Activated naive CD4-positive, alpha-beta T cell treated with Interleukin-2 at 50 U/mL for 16 hours (primary cell): ENCODE measurements at regions not wholly inside any gene's neighbourhood (a gene's known extent, or its start where the extent isn't known, plus 50 kb on each side); places are given as distances from the start of the nearest gene placed in this dataset.

Experiments used
- DNase-seq: peaks from one replicate; pipeline ENCODE4 v3.0.0-alpha.2; 2020

DNA sequence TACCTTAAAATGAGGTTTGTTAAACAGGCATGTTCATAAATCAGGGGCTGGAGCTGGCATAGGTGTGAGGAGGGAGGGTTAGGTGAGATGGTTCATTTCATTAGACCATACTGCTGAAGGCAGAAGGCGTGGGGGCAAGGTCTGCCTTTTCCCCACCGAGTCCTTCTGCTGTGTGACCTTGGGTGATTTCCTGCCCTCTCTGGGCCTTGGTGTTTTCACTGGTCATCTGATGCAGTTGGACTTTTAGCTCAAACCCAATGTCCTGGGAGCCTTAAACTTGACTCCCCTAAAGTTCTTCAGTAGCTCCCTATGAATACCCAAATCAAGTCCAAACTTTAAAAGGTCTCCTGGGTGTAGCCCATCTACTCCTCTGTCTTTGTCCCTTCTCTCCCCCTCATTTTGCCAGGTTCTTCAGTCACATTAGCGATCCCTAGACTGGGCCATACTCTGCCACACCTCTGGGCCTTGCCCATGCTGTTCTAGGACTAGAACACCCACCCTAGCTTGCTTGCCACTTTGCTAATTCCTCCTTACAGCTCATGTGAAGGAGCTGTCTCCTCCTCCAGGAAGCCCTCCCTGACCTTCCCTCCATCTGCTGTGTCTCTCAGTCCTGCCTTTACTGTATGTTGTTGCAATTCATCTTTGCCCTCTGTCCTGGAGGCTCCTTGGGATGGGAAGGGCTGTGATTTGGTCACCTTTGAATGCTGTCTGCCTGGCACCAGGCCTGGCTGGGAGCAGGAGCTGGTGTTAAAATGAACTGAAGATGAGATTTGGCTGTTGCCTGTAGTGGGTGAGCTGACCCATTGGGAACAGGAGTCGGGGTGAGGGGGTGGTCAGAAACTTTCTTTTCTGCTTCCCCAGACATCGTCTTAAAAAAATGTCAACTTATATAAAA is 85.4 kb upstream of the HS6ST1 start:
- DNase-seq: no peak

GRCh38 chr2:128404709-128405466 is 86.2 kb upstream of the HS6ST1 start:
- DNase-seq: no peak

GRCh38 chr2:128405467-128405900 is 86.8 kb upstream of the HS6ST1 start:
- no peak for DNase-seq

DNA sequence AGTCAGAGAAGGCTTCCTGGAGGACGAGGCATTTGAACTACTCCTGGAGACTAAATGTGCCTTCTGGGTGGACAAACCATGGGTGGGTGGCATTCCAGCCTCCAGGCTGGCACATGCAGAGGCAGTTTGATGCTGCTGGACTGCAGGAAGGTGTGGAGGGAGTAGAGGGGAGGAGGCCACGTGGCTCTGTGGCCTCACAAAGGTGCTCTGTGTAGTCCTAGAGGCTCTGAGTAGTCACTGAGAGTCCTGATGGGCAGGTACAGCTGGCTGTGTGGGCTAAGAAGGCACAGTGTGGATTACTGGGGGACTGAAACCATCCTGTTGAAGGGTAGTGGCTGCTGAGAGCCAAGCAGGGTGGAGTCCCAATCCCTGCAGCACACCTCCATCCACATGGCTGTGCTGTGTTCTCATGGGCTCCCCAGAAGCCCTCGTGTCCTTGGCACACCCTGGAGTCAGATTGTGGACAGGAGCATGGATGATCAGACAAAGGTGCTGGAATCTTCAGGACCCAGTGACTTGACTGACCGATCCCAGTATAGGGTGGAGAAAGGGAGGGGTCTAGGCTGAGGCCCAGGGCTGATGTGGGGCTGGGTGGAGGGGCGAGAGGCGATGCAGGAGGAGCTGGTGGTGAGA is 87.4 kb upstream of the HS6ST1 start:
- DNase-seq: no peak

GRCh38 chr2:128406736-128407554 is 88.3 kb upstream of the HS6ST1 start:
- DNase-seq: no peak

GRCh38 chr2:128408349-128409305 is 90.0 kb upstream of the HS6ST1 start:
- no peak for DNase-seq

- no peak for DNase-seq
Measured at GRCh38 chr2:128409326-128410034, 90.8 kb upstream of the HS6ST1 start.

DNA sequence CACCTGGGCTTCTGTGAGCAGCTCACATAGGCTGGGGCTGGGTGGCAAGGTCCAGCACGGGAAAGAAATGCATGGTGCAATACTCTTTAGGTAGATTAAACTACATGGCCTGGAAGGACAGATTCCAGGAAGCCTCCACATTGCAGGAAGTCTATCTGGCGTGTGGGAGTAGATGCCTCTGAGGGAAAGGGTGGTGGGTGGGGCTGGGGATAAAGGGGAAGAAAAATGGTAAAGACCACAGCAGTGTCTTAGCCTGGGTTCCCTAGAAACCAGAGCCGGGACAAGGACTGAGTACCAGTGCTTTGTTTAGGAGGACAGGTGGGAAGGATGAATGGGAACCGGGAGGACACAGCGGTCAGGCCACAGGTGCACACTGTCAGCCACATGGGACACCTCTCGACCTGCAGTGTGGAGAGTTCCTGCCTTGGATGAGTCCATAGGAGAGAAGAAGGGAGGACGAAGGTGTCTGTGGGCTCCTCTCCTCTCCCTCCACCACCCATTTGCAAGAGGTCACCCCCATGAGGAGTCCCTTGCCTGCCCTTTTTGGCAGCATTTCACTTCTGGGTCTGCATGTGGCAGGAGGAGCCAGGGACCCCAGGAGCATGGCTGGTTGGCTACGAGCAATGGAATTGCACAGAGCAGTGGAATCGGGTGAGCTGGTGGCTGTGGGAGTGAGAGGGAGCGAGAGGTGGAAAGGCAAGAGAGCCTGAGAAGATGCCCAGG is 91.5 kb upstream of the HS6ST1 start:
- DNase-seq: no peak

DNA sequence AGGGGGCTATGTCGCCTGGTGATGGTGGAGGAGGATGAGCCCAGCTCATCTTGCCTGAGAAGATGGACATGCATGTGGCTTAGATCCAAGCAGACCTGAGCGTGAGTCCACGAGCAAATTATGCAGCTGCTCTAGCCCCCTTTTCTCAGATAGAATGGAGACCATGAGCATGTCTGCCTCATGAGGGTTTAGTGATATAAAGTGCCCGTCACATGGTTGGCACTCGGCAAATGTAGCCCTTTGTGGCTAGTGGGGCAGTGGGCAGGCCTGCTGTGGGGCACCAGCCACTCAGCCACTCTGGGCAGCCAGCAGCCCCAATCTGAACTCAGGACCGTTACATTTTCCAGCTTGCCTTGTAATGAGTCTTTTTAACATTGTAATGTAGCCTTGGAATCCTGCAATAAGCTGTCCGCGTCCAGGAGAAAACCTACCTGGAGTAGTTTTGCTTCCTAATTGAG is 92.1 kb upstream of the HS6ST1 start:
- no peak for DNase-seq

- no peak for DNase-seq
Measured at GRCh38 chr2:128411431-128411830, 92.8 kb upstream of the HS6ST1 start.

- no peak for DNase-seq
Measured at GRCh38 chr2:128412181-128412871, 93.7 kb upstream of the HS6ST1 start.

GRCh38 chr2:128413014-128413717 is 94.5 kb upstream of the HS6ST1 start:
- no peak for DNase-seq

DNA sequence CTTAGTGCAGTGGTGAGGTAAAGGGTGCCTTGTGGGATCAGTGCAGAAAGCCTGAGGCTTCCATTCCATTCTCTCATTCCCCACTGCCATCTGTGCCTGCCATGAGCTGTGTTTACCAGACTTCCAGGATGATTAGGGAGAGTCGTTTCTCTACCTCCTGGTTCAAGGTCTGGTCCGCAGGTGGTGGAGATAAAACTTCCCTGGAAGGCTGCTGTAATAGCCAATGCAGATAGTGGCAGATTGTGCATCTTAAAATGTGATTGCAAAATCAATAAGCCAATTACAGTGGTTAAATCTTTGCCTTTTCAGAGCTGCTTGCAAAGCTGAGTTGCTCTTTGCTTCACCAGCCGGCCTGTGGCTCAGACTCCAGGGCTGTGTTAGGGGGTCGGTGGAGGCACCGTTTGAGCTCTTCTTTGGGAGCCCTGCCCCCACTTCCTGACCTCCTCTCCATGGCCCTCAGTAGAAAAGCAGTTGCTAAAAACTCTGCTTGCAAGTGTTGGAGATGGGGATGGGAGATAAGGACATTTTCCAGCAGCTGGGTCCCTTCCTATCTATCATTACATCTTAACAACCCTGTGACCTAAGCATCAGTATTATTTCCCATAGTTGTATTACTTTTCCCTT is 95.2 kb upstream of the HS6ST1 start:
- DNase-seq: no peak

GRCh38 chr2:128414351-128414750 is 95.7 kb upstream of the HS6ST1 start:
- no peak for DNase-seq

GRCh38 chr2:128414946-128415778 is 96.5 kb upstream of the HS6ST1 start:
- DNase-seq: no peak

- no peak for DNase-seq
Measured at GRCh38 chr2:128415779-128416061, 97.1 kb upstream of the HS6ST1 start.

DNA sequence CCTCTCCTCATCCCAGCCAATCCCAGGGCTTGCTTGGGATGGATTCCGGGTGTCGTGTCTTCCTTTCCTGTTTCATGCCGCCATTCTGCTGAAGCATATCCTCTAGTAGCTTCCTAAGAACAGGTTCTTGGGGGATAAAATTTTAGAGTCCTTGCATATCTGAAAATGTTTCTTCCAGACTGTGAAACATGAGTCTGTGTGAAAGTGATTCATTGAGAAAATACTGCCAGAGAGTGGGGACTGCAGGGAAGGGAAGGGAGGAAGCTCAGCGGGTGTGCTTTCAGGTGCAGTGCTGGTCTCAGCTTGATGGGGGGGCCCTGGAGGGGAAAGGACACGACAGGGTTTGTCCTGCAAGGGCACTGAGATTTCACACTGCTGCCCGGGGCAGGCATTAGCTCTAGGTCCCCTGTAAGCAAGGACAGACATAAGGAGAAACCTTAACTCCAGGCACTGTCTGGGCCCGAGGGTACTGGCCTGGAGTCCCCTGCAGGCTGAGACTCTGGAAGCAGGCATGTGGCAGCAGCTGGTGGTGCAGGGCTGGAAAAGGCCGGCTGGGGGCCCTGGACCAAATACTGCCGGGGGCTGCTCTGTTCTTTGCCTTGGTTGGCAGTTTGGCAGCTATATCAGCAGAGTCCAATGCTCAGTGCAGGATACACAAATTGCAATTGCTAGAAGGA is 97.6 kb upstream of the HS6ST1 start:
- no peak for DNase-seq
